Trophoblast cell (in vitro differentiated cells and primary cell): ENCODE measurements at regions not wholly inside any gene's neighbourhood (a gene's known extent, or its start where the extent isn't known, plus 50 kb on each side); places are given as distances from the start of the nearest gene placed in this dataset.

Source experiments
- DNase-seq, 2 donors: peaks; one replicate each; pipeline ENCODE4 v3.0.0-alpha.2; 2016
- H2AFZ ChIP-seq: 2 replicates; pipeline ENCODE4 v1.6.1; 2013; ENCODE audit warnings: low read length, moderate library complexity, mild to moderate bottlenecking; ENCODE audit not compliant: insufficient read depth, poor library complexity
- H2AK5ac ChIP-seq: 2 replicates; pipeline ENCODE4 v1.6.1; 2013; ENCODE audit warnings: mild to moderate bottlenecking, low read length
- H2BK120ac ChIP-seq: 2 replicates; pipeline ENCODE4 v1.6.1; 2013; ENCODE audit warnings: low read length, mild to moderate bottlenecking, moderate library complexity; ENCODE audit not compliant: insufficient read depth, poor library complexity
- H2BK12ac ChIP-seq: 2 replicates; pipeline ENCODE4 v1.6.1; 2013; ENCODE audit warnings: mild to moderate bottlenecking, low read length, moderate library complexity
- H2BK5ac ChIP-seq: 2 replicates; pipeline ENCODE4 v1.6.1; 2013; ENCODE audit warnings: low read length, low read depth, moderate library complexity, mild to moderate bottlenecking; ENCODE audit not compliant: poor library complexity
- H3K14ac ChIP-seq: 2 replicates; pipeline ENCODE4 v1.6.1; 2013; ENCODE audit warnings: mild to moderate bottlenecking, low read length
- H3K18ac ChIP-seq: 2 replicates; pipeline ENCODE4 v1.6.1; 2013; ENCODE audit warnings: mild to moderate bottlenecking, low read length
- H3K23ac ChIP-seq: 2 replicates; pipeline ENCODE4 v1.6.1; 2013; ENCODE audit warnings: low read length
- H3K27ac ChIP-seq: 2 replicates; pipeline ENCODE4 v1.5.1; 2013; ENCODE audit warnings: low read depth, mild to moderate bottlenecking, inconsistent platforms, low read length, moderate library complexity
- H3K27me3 ChIP-seq: 2 replicates; pipeline ENCODE4 v1.6.1; 2013; ENCODE audit warnings: inconsistent platforms, mild to moderate bottlenecking, low read length, moderate library complexity; ENCODE audit not compliant: insufficient read depth
- H3K36me3 ChIP-seq, 2 experiments: 1 replicate in 1 of 2; 2 replicates in 1 of 2; pipeline ENCODE4 v1.6.1; 2013; ENCODE audit warnings: low read length in 2 of 2, mild to moderate bottlenecking in 2 of 2, moderate library complexity in 1 of 2; ENCODE audit not compliant: insufficient read depth in 2 of 2, control insufficient read depth in 1 of 2
- H3K4ac ChIP-seq: 2 replicates; pipeline ENCODE4 v1.6.1; 2013; ENCODE audit warnings: low read depth, mild to moderate bottlenecking, low read length, moderate library complexity
- H3K4me1 ChIP-seq, 2 experiments: 1 replicate in 1 of 2; 2 replicates in 1 of 2; pipeline ENCODE4 v1.6.1; 2013; ENCODE audit warnings: low read length in 2 of 2, mild to moderate bottlenecking in 2 of 2, moderate library complexity in 1 of 2; ENCODE audit not compliant: insufficient read depth in 2 of 2, control insufficient read depth in 1 of 2
- H3K4me2 ChIP-seq: 2 replicates; pipeline ENCODE4 v1.6.1; 2013; ENCODE audit warnings: inconsistent platforms, mild to moderate bottlenecking, low read length, moderate library complexity
- H3K4me3 ChIP-seq: 2 replicates; pipeline ENCODE4 v1.5.1; 2013; ENCODE audit warnings: mild to moderate bottlenecking, low read depth, low read length, inconsistent platforms
- H3K79me1 ChIP-seq: one replicate; pipeline ENCODE4 v1.6.1; 2013; ENCODE audit warnings: low read length
- H3K79me2 ChIP-seq: 2 replicates; pipeline ENCODE4 v1.6.1; 2013; ENCODE audit warnings: low read length, mild to moderate bottlenecking; ENCODE audit not compliant: control insufficient read depth, insufficient read depth, poor library complexity
- H3K9ac ChIP-seq: 2 replicates; pipeline ENCODE4 v1.6.1; 2013; ENCODE audit warnings: mild to moderate bottlenecking, low read length
- H3K9me3 ChIP-seq: 2 replicates; pipeline ENCODE4 v1.6.1; 2013; ENCODE audit warnings: low read depth, mild to moderate bottlenecking, control low read depth, inconsistent platforms, low read length; ENCODE audit not compliant: insufficient read depth
- H4K12ac ChIP-seq: 2 replicates; pipeline ENCODE4 v1.6.1; 2013; ENCODE audit warnings: low read depth, mild to moderate bottlenecking, low read length, moderate library complexity
- H4K8ac ChIP-seq: 2 replicates; pipeline ENCODE4 v1.6.1; 2013; ENCODE audit warnings: low read depth, mild to moderate bottlenecking, low read length, moderate library complexity
- H4K91ac ChIP-seq: one replicate; pipeline ENCODE4 v1.6.1; 2013; ENCODE audit warnings: low read depth, mild to moderate bottlenecking, low read length, moderate library complexity
- WGBS: extraction: QIAGEN DNeasy Blood & Tissue Kit; methylation state at CpG from one replicate; pipeline ENCODE4 v1.1.7; 2013; ENCODE audit warnings: missing lambda C conversion rate; ENCODE audit not compliant: insufficient read length, insufficient coverage; ENCODE audit errors: extremely low coverage; 5-methylcytosine and 5-hydroxymethylcytosine counted together

- no peak overlapping the region for H2BK12ac ChIP-seq
- H2AK5ac ChIP-seq, result no peak overlapping the region
- H2BK120ac ChIP-seq, result no peak overlapping the region
- H4K12ac ChIP-seq, result no peak overlapping the region
- no CpG with 5 or more reads among the region's 1 CpG for WGBS
- no peaks in the 10 kb centered on the region for H3K4me1 ChIP-seq
- no peak overlapping the region for H3K4me3 ChIP-seq
- no peak overlapping the region for H3K14ac ChIP-seq
- no peak overlapping the region for H3K18ac ChIP-seq
- no peaks in the 10 kb centered on the region for H3K36me3 ChIP-seq
- no peak overlapping the region for H3K4ac ChIP-seq
- no peaks in the 10 kb centered on the region for H3K9me3 ChIP-seq
- no peak overlapping the region for H3K9ac ChIP-seq
- H3K79me2 ChIP-seq, result no peaks in the 10 kb centered on the region
- no peak overlapping the region for H4K91ac ChIP-seq
- H3K23ac ChIP-seq, result no peak overlapping the region
- H3K27ac ChIP-seq, result no peak overlapping the region
- H2AFZ ChIP-seq, result no peak overlapping the region
- no peak for DNase-seq
- no peak overlapping the region for H3K4me2 ChIP-seq
- no peaks in the 10 kb centered on the region for H3K27me3 ChIP-seq
- H2BK5ac ChIP-seq, result no peak overlapping the region
- no peaks in the 10 kb centered on the region for H3K79me1 ChIP-seq
- H4K8ac ChIP-seq, result no peak overlapping the region
Observed at GRCh38 chr16:20249211-20249610, 78.1 kb downstream of the GP2 start.

GRCh38 chr16:20247076-20247475 is 80.2 kb downstream of the GP2 start:
- H3K23ac ChIP-seq, result no peak overlapping the region
- H3K36me3 ChIP-seq, result no peaks in the 10 kb centered on the region
- H2BK120ac ChIP-seq, result no peak overlapping the region
- no peak overlapping the region for H3K9ac ChIP-seq
- no peak overlapping the region for H3K27ac ChIP-seq
- no peak overlapping the region for H4K12ac ChIP-seq
- DNase-seq, result no peak
- H3K27me3 ChIP-seq, result no peaks in the 10 kb centered on the region
- no peaks in the 10 kb centered on the region for H3K9me3 ChIP-seq
- H2AFZ ChIP-seq, result no peak overlapping the region
- H3K4me1 ChIP-seq, result no peaks in the 10 kb centered on the region
- H3K79me1 ChIP-seq, result no peaks in the 10 kb centered on the region
- H3K4me3 ChIP-seq, result no peak overlapping the region
- no peak overlapping the region for H3K4me2 ChIP-seq
- no peaks in the 10 kb centered on the region for H3K79me2 ChIP-seq
- H4K8ac ChIP-seq, result no peak overlapping the region
- H4K91ac ChIP-seq, result no peak overlapping the region
- no peak overlapping the region for H2BK12ac ChIP-seq
- no peak overlapping the region for H2AK5ac ChIP-seq
- H3K14ac ChIP-seq, result no peak overlapping the region
- WGBS, result no CpG with 5 or more reads among the region's 3 CpGs
- no peak overlapping the region for H3K18ac ChIP-seq
- no peak overlapping the region for H2BK5ac ChIP-seq
- no peak overlapping the region for H3K4ac ChIP-seq

GRCh38 chr16:20243731-20244281 is 83.5 kb downstream of the GP2 start:
- H3K18ac ChIP-seq, result no peak overlapping the region
- WGBS, result no CpG with 5 or more reads among the region's 3 CpGs

GRCh38 chr16:20242568-20243255 is 84.6 kb downstream of the GP2 start:
- Histone ChIP-seq H3K18ac (no peak overlapping the region), H2AFZ (no peak overlapping the region), H3K4ac (no peak overlapping the region), H2BK120ac (no peak overlapping the region), H3K36me3 (no peaks in the 10 kb centered on the region), H2BK5ac (no peak overlapping the region), H2BK12ac (no peak overlapping the region), H3K9ac (no peak overlapping the region), H3K27me3 (no peaks in the 10 kb centered on the region), H3K4me3 (peak overlapping the region; percentile 27), H3K79me1 (no peaks in the 10 kb centered on the region), H3K14ac (no peak overlapping the region), H4K91ac (no peak overlapping the region), H3K79me2 (no peaks in the 10 kb centered on the region), H2AK5ac (no peak overlapping the region), H3K4me2 (no peak overlapping the region), H3K4me1 (no peaks in the 10 kb centered on the region), H3K23ac (no peak overlapping the region), H4K12ac (no peak overlapping the region), H3K27ac (no peak overlapping the region), H4K8ac (no peak overlapping the region), H3K9me3 (peaks cover 2% of the 10 kb centered on the region)
- WGBS, result no CpG with 5 or more reads among the region's 3 CpGs
- DNase-seq, result no peak

More at GRCh38 chr16:20243731-20244281, 83.5 kb downstream of the GP2 start:
- H3K27me3 ChIP-seq, result no peaks in the 10 kb centered on the region
- no peak overlapping the region for H3K23ac ChIP-seq
- H4K91ac ChIP-seq, result no peak overlapping the region
- H3K27ac ChIP-seq, result no peak overlapping the region
- no peak overlapping the region for H2AFZ ChIP-seq
- no peaks in the 10 kb centered on the region for H3K79me1 ChIP-seq
- no peaks in the 10 kb centered on the region for H3K36me3 ChIP-seq
- H2BK5ac ChIP-seq, result no peak overlapping the region
- peaks cover 2% of the 10 kb centered on the region for H3K9me3 ChIP-seq
- H4K8ac ChIP-seq, result no peak overlapping the region
- no peak overlapping the region for H2BK120ac ChIP-seq
- no peak overlapping the region for H2BK12ac ChIP-seq
- H3K79me2 ChIP-seq, result no peaks in the 10 kb centered on the region
- no peak overlapping the region for H3K14ac ChIP-seq
- no peak overlapping the region for H4K12ac ChIP-seq
- H3K4ac ChIP-seq, result no peak overlapping the region
- H3K9ac ChIP-seq, result no peak overlapping the region
- DNase-seq, result no peak
- H2AK5ac ChIP-seq, result no peak overlapping the region
- no peaks in the 10 kb centered on the region for H3K4me1 ChIP-seq
- no peak overlapping the region for H3K4me3 ChIP-seq
- H3K4me2 ChIP-seq, result no peak overlapping the region
